ENCODE measurements at regions not wholly inside any gene's neighbourhood (a gene's known extent, or its start where the extent isn't known, plus 50 kb on each side); places are given as distances from the start of the nearest gene placed in this dataset.

GRCh38 chr2:6576302-6576701 is 289.4 kb downstream of the CMPK2 start:
- no peak for DNase-seq (ENCODE audit: extremely low spot score)
- no peak for TF ChIP-seq EP300 (IDR thresholded peaks at IDR 0.05)
- no peak for TF ChIP-seq POLR2A (IDR thresholded peaks at IDR 0.05; ENCODE audit: low read depth)
- TF ChIP-seq, protein P1, sequence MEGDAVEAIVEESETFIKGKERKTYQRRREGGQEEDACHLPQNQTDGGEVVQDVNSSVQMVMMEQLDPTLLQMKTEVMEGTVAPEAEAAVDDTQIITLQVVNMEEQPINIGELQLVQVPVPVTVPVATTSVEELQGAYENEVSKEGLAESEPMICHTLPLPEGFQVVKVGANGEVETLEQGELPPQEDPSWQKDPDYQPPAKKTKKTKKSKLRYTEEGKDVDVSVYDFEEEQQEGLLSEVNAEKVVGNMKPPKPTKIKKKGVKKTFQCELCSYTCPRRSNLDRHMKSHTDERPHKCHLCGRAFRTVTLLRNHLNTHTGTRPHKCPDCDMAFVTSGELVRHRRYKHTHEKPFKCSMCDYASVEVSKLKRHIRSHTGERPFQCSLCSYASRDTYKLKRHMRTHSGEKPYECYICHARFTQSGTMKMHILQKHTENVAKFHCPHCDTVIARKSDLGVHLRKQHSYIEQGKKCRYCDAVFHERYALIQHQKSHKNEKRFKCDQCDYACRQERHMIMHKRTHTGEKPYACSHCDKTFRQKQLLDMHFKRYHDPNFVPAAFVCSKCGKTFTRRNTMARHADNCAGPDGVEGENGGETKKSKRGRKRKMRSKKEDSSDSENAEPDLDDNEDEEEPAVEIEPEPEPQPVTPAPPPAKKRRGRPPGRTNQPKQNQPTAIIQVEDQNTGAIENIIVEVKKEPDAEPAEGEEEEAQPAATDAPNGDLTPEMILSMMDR (IDR thresholded peaks at IDR 0.05): no peak
- no peak for TF ChIP-seq POLR2AphosphoS5 (IDR thresholded peaks at IDR 0.05)
- 78% methylated on average over 2 of the region's 2 CpGs for WGBS
- Histone ChIP-seq H3K4me1 (no peaks in the 10 kb centered on the region), H3K36me3 (no peaks in the 10 kb centered on the region), H3K4me3 (no peak overlapping the region), H3K27me3 (no peaks in the 10 kb centered on the region), H3K27ac (replicated peaks in 1 of 4) (no peak overlapping the region), H3K9me3 (no peaks in the 10 kb centered on the region)
- intact Hi-C loops (cut with DNase I): no loop called here

DNA sequence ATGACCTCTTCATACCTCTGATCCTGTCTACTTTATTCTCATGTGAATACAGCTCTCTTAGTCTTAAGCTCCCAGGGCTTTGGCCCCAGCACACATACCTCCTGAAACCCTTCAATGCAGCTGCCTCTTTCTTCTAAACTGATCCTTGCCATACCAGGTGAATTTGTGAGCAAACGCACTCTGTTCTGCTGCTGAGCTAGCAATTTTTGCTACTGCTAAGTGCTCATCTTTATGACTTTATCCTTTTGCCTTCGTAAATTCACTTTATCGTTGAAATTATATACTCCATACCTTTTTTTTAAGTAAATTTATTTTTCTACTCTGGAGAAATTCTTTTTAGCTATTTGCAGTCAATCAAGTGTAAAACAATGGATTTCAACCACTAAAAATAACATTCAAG is 287.7 kb downstream of the CMPK2 start:
- Histone ChIP-seq H3K4me3 (no peak overlapping the region), H3K27me3 (no peaks in the 10 kb centered on the region), H3K9me3 (no peaks in the 10 kb centered on the region), H3K36me3 (no peaks in the 10 kb centered on the region), H3K4me1 (no peaks in the 10 kb centered on the region), H3K27ac (replicated peaks in 1 of 4) (no peak overlapping the region)
- DNase-seq (ENCODE audit: extremely low spot score): no peak
- intact Hi-C loops (cut with DNase I): no loop called here
- WGBS: 60% methylated on average over 3 of the region's 3 CpGs
- TF ChIP-seq EP300 (IDR thresholded peaks at IDR 0.05) (no peak), POLR2AphosphoS5 (IDR thresholded peaks at IDR 0.05) (no peak), POLR2A (IDR thresholded peaks at IDR 0.05; ENCODE audit: low read depth) (no peak)
- TF ChIP-seq, protein P1 (IDR thresholded peaks at IDR 0.05): no peak

GRCh38 chr2:6578416-6578815 is 287.3 kb downstream of the CMPK2 start:
- H3K4me1 ChIP-seq: no peaks in the 10 kb centered on the region
- no peak for TF ChIP-seq POLR2A (IDR thresholded peaks at IDR 0.05; ENCODE audit: low read depth)
- TF ChIP-seq EP300 (IDR thresholded peaks at IDR 0.05): no peak
- TF ChIP-seq, protein P1 (IDR thresholded peaks at IDR 0.05): no peak
- TF ChIP-seq POLR2AphosphoS5 (IDR thresholded peaks at IDR 0.05): no peak
- no peaks in the 10 kb centered on the region for H3K27me3 ChIP-seq
- H3K4me3 ChIP-seq: no peak overlapping the region
- H3K9me3 ChIP-seq: no peaks in the 10 kb centered on the region
- no peak overlapping the region for H3K27ac ChIP-seq (replicated peaks in 1 of 4)
- intact Hi-C loops (cut with DNase I): no loop called here
- 63% methylated on average over 4 of the region's 4 CpGs for WGBS
- H3K36me3 ChIP-seq: no peaks in the 10 kb centered on the region
- no peak for DNase-seq (ENCODE audit: extremely low spot score)

- H3K4me1 ChIP-seq: no peaks in the 10 kb centered on the region
- no peak for DNase-seq (ENCODE audit: extremely low spot score)
- H3K27ac ChIP-seq (replicated peaks in 1 of 4): no peak overlapping the region
- H3K27me3 ChIP-seq: no peaks in the 10 kb centered on the region
- peaks cover 0 to under 1% (median 0%) of the 10 kb centered on the region in 4 donors for H3K9me3 ChIP-seq
- H3K36me3 ChIP-seq: no peaks in the 10 kb centered on the region
- no peak overlapping the region for H3K4me3 ChIP-seq
- intact Hi-C loops (cut with DNase I): no loop called here
- no peak for TF ChIP-seq EP300 (IDR thresholded peaks at IDR 0.05)
- no peak for TF ChIP-seq POLR2A (IDR thresholded peaks at IDR 0.05; ENCODE audit: low read depth)
- TF ChIP-seq, protein P1 (IDR thresholded peaks at IDR 0.05): no peak
- TF ChIP-seq POLR2AphosphoS5 (IDR thresholded peaks at IDR 0.05): no peak
Observed at GRCh38 chr2:6579281-6579680, 286.4 kb downstream of the CMPK2 start.

DNA sequence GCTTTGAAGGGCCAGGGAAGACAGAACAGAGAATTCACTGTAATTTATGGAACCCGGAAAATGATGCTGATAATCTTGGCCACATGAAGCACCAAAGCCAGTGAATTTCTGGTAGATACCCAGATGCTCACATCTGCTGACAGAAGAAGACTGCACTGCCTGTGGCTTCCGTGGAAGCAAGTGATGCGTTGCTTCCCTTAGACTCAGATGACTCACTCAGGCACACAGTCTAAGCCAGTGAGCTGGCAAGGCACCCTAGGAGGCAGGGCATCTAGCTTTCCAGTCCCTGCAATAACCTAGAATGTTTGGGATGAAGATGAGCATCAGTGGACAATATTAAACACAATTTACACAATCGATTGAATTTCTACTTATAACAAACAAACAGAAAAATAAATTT is 284.7 kb downstream of the CMPK2 start:
- 90% methylated on average over 4 of the region's 4 CpGs for WGBS
- TF ChIP-seq, protein P1 (IDR thresholded peaks at IDR 0.05): no peak
- no peak for TF ChIP-seq POLR2A (IDR thresholded peaks at IDR 0.05; ENCODE audit: low read depth)
- TF ChIP-seq POLR2AphosphoS5 (IDR thresholded peaks at IDR 0.05): no peak
- TF ChIP-seq EP300 (IDR thresholded peaks at IDR 0.05): no peak
- Histone ChIP-seq H3K4me1 (no peaks in the 10 kb centered on the region), H3K27me3 (no peaks in the 10 kb centered on the region), H3K27ac (replicated peaks in 1 of 4) (no peak overlapping the region), H3K4me3 (no peak overlapping the region), H3K9me3 (peaks cover 0 to 4% (median 0%) of the 10 kb centered on the region in 4 donors), H3K36me3 (no peaks in the 10 kb centered on the region)
- DNase-seq (ENCODE audit: extremely low spot score): no peak
- intact Hi-C loops (cut with DNase I): no loop called here
